ENCODE measurements at regions not wholly inside any gene's neighbourhood (a gene's known extent, or its start where the extent isn't known, plus 50 kb on each side); places are given as distances from the start of the nearest gene placed in this dataset.

DNA sequence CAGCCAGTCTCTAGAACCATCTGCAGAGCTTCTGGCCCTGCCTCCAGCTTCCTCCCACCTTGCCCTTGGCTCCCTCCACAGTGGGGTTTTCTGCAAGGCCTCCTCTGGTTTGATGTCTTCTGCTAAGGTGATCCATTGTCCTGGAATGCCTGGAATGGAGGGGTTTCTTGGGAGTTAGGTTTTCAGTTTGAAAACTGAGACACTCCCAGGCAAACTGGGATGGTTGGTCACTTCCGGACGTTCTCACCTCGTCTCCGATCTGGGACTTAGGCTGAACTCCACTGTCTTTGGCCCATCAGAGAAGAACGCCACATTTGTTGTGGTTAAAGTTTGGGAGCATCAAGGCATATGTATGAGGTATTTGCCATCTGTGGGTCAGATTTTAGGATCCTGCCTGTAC, 77.4 kb upstream of the KLHL25 start:
- H3K9me3 Mint-ChIP-seq = no peaks in the 10 kb centered on the region
- ChIA-PET CTCF (interaction anchor here (1.3 kb wide), 1 partner anchor 13 kb away, joined by 3 read pairs; no protein-coding TSS in a partner anchor), POLR2A (no interaction called here)

DNA sequence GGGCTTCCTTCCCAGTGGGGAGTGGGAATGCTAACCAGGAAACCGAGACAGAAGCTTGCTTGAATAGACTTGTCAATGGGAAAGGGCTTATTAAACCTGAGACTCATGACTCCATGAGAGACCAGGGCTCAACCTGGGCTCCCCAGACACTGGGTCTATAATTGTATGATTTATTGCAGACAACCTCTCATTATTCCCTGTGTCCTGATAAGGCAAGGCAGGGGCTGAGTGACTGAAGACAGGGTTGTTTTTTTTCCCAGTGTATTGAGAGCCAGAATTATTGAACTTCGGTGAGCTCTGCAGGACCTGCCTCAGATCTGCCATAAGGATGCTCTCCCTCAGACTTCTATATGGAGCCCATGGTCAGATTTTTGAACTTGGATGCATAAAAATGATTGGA, 79.5 kb upstream of the KLHL25 start:
- Mint-ChIP-seq H3K4me3 (no peak overlapping the region), H3K27me3 (peaks cover 19% of the 10 kb centered on the region), H3K27ac (no peak overlapping the region), H3K9me3 (no peaks in the 10 kb centered on the region), H3K36me3 (ENCODE audit: low read depth) (no peaks in the 10 kb centered on the region), H3K4me1 (no peaks in the 10 kb centered on the region)
- ChIA-PET CTCF (no interaction called here), POLR2A (no interaction called here)
- DNase-seq = no peak

More for the DNA sequence above, 77.4 kb upstream of the KLHL25 start:
- no peak overlapping the region for H3K27ac Mint-ChIP-seq
- no peak overlapping the region for H3K4me3 Mint-ChIP-seq
- no peaks in the 10 kb centered on the region for H3K36me3 Mint-ChIP-seq (ENCODE audit: low read depth)
- DNase-seq = no peak
- H3K27me3 Mint-ChIP-seq = peaks cover 13% of the 10 kb centered on the region
- H3K4me1 Mint-ChIP-seq = no peaks in the 10 kb centered on the region

DNA sequence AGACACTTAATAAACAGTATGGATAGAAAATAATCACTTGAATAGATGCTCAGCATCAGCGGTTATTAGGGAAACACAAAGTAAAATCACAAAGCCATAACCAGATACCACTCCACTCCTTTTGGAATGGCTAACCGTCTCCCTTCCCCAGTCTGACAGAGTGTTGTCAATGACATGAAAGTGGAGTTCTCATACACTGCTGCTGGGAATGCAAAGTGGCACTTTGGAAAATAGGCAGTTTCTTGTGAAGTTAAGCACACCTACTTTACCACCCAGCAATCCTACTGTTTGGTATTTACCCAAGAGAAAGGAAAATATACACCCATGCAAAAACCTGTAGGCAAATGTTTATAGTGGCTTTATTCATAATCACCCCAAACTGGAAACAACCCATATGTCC, 81.0 kb upstream of the KLHL25 start:
- peaks cover 21% of the 10 kb centered on the region for H3K27me3 Mint-ChIP-seq
- CTCF ChIA-PET = no interaction called here
- H3K9me3 Mint-ChIP-seq = no peaks in the 10 kb centered on the region
- H3K4me1 Mint-ChIP-seq = no peaks in the 10 kb centered on the region
- H3K27ac Mint-ChIP-seq = no peak overlapping the region
- H3K4me3 Mint-ChIP-seq = no peak overlapping the region
- no peaks in the 10 kb centered on the region for H3K36me3 Mint-ChIP-seq (ENCODE audit: low read depth)
- POLR2A ChIA-PET = no interaction called here
- DNase-seq = no peak

DNA sequence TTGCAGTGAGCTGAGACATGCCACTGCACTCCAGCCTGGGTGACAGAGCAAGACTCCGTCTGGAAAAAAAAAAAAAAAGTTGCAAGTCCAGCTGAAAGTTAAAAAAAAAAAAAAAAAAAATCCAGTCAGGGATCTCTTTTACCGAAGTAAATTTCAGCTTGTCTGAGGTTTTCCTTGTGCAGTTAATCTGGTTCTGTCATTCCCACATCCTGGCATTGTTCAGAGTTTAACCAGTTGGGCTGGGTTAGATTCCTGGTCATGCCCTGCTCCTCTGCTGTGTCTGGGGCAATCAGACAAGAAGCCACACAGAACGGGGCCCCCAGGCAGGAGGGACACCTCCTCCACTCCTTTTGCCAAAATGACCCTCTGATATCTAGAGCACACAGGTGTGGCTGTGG, 84.1 kb upstream of the KLHL25 start:
- ChIA-PET CTCF (no interaction called here), POLR2A (no interaction called here)
- no peak overlapping the region for H3K4me3 Mint-ChIP-seq

DNA sequence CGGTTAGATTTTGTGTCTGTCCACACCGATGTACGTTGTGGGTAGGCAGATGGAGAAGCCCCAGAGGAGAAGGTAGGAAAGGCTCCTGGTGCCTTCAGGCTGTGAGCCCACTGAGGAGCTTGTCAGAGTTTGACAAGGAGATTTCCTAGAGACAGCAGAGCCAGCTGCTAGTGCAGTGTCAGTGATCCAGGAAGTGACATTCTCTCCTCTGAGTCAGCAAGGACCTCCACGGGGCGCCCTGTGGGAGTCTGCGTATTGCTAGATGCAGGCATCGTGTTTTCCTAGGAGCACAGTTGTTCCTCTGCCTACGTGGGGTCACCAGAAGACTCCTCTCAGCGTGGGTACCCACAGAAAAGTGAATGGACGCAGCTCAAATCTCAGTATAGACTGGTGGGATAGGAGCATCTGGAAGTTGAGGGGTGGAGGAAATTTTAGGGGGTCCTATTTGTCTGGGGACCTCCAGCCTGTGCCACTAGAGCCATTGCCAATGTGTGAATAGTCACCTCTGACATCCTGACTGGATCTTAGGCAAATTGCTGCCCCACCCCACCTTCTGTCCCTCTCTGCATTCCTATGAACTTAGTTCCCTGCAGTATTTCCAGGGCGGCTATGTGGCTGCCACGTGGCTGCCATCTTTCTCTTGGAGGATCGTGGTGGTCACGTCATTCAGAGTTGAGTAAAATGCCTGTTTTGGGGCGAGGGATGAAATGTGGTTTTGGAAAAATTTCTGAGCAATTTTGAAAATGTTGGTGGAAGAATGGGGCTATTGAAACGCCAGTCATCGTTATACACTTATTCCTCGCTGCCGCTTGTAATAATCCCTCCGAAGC, 84.8 kb upstream of the KLHL25 start:
- no peak overlapping the region for H3K4me3 Mint-ChIP-seq
- H3K4me1 Mint-ChIP-seq = no peaks in the 10 kb centered on the region
- no peaks in the 10 kb centered on the region for H3K36me3 Mint-ChIP-seq (ENCODE audit: low read depth)
- peaks cover 23% of the 10 kb centered on the region for H3K27me3 Mint-ChIP-seq
- no peaks in the 10 kb centered on the region for H3K9me3 Mint-ChIP-seq
- ChIA-PET POLR2A (no interaction called here), CTCF (no interaction called here)
- H3K27ac Mint-ChIP-seq = no peak overlapping the region
- no peak for DNase-seq

More for the DNA sequence above, 84.1 kb upstream of the KLHL25 start:
- no peaks in the 10 kb centered on the region for H3K36me3 Mint-ChIP-seq (ENCODE audit: low read depth)
- no peaks in the 10 kb centered on the region for H3K9me3 Mint-ChIP-seq
- no peaks in the 10 kb centered on the region for H3K4me1 Mint-ChIP-seq
- no peak for DNase-seq
- H3K27me3 Mint-ChIP-seq = peaks cover 23% of the 10 kb centered on the region
- H3K27ac Mint-ChIP-seq = no peak overlapping the region

DNA sequence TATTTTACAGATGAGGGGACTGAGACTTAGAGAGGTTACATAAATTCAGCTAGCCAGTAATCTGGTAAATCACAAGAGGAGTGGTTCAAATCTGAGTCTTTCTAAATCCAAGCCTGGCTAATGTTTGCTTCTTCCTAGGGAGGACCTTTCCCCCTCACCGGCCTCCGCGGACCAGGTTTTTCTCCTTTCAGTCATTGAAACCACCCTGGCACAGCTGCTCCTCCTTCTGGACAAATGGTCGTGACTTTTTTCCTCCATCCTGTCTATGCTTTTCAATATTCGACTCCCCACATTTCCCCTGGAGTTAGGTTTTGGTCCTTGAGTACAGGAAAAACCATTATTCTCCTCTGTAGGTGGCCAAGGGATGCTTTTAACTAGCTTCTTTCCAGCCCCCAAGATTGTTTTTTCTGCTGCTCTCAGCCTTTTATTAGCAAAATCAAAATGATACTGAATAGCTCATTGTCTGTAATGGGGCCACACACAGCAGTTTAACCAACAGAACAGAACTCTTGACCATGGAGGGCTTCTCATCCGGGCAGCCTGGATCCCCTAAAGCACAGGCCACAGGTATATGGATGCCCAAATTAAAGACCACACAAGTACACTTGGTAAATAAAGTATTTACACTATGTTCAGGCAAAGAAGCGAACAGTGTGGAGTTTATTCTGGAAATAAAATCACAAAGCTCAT, 85.9 kb upstream of the KLHL25 start:
- Mint-ChIP-seq H3K27me3 (peaks cover 22% of the 10 kb centered on the region), H3K4me1 (no peaks in the 10 kb centered on the region), H3K9me3 (no peaks in the 10 kb centered on the region), H3K4me3 (no peak overlapping the region), H3K36me3 (ENCODE audit: low read depth) (no peaks in the 10 kb centered on the region), H3K27ac (no peak overlapping the region)
- CTCF ChIA-PET = no interaction called here
- DNase-seq = no peak
- POLR2A ChIA-PET = no interaction called here

DNA sequence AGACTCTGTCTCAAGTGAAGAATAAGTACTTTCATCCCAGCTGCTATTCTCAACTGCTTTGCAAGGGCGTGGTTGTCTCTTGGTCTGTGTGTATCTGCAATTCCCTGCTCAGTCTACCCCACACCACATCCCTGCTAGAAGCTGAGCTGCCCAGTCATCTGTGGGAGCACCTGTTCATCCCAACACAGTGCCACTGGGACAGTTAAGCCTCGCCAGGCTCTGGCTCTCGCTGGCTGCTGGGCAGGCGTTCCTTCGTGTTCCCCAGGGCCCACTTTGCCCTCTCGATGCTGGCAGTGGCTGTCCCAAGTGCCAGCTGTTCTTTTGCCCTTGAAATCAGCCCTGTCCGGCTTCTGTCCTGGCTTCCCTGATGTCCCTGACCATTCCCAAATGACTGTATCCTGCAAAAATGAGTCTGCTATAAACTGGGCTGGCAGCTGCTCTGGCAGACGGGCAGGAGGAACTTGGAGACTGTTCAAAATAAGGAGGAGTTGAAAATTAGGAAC, 91.6 kb upstream of the KLHL25 start:
- Mint-ChIP-seq H3K27ac (no peak overlapping the region), H3K36me3 (ENCODE audit: low read depth) (no peaks in the 10 kb centered on the region), H3K4me1 (no peaks in the 10 kb centered on the region), H3K27me3 (peaks cover 3% of the 10 kb centered on the region), H3K9me3 (no peaks in the 10 kb centered on the region), H3K4me3 (no peak overlapping the region)
- ChIA-PET POLR2A (no interaction called here), CTCF (interaction anchor here (1.1 kb wide), 1 partner anchor 32 kb away, joined by 3 read pairs; no protein-coding TSS in a partner anchor)
- DNase-seq = no peak

DNA sequence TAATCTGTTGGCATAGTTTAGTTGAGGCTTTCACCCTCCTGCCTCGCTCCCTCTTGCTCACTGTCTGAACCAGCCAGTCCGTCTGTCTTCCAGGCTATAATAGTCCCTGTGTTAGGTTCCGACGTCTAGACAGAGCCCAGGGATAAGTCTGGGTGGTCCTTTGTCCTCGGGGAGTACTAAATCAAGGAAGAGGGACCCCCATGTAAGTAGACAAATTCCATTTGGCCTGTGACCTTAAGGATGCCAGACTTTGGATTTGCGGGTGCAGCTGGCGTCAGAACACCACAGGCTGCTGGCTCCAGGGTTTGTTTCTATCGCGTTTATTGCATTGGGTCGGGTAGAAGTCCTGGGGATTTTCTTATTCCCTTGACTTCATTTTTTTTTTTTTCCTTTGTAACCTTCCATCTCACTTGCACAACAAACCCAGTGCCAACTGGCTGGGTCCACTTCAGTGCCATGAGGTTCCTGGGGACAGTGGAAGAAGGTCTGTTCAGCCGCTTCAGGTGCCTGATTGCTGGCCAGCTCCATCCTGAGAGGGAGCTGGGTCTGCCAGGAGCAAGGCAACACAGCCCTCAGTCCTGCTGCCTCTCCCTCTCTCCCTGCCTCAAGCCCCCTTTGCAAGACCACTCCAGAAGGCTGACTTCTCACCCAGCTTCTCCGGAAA, 95.4 kb upstream of the KLHL25 start:
- POLR2A ChIA-PET = no interaction called here
- CTCF ChIA-PET = no interaction called here
- Mint-ChIP-seq H3K4me1 (no peaks in the 10 kb centered on the region), H3K27me3 (peaks cover 6% of the 10 kb centered on the region), H3K9me3 (no peaks in the 10 kb centered on the region), H3K36me3 (ENCODE audit: low read depth) (no peaks in the 10 kb centered on the region), H3K27ac (no peak overlapping the region), H3K4me3 (no peak overlapping the region)
- DNase-seq = no peak

DNA sequence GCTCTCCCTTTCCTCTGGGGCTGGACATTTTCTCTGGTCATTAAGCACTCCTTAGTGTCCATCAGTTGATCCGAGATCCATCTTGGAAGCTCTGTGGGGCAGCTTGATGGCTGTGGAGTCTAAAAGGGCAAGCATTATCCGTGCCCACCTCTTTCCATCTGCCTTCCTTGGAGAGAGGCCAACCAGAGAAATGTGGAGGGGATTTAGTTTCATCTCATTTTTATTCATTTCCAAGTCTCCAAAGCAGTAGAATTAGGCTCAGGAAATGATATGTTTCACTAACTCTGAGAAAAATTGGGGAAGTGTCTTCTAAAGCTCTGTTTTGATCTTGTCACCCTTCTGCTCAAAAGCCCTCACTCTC, 95.9 kb upstream of the KLHL25 start:
- H3K4me3 Mint-ChIP-seq = no peak overlapping the region
- DNase-seq = no peak
- H3K27ac Mint-ChIP-seq = no peak overlapping the region
- peaks cover 6% of the 10 kb centered on the region for H3K27me3 Mint-ChIP-seq
- CTCF ChIA-PET = no interaction called here
- H3K36me3 Mint-ChIP-seq (ENCODE audit: low read depth) = no peaks in the 10 kb centered on the region
- H3K4me1 Mint-ChIP-seq = no peaks in the 10 kb centered on the region
- H3K9me3 Mint-ChIP-seq = no peaks in the 10 kb centered on the region
- POLR2A ChIA-PET = no interaction called here

DNA sequence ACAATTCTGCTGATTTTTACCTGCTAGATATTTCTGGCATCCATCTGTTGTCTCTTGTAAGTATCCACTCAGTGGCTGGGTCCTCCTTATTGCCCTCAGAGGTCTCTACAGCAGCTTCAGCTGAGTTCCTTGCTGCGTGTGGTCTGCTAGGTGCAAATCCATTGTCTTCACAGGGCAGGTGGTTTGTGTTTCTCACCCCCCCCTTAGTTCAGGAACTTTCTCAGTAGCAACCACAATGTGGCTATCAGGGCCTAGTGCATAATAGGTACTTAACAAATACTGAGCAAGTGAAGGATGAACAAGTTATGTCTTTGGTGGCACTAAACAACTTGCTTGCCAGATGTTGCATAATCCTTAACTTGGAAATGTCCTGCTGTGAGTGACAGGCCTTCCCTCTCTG, 96.7 kb upstream of the KLHL25 start:
- Mint-ChIP-seq H3K4me3 (no peak overlapping the region), H3K4me1 (no peaks in the 10 kb centered on the region), H3K9me3 (no peaks in the 10 kb centered on the region), H3K27ac (no peak overlapping the region), H3K36me3 (ENCODE audit: low read depth) (no peaks in the 10 kb centered on the region), H3K27me3 (peaks cover 8% of the 10 kb centered on the region)
- no peak for DNase-seq
- ChIA-PET CTCF (no interaction called here), POLR2A (no interaction called here)

DNA sequence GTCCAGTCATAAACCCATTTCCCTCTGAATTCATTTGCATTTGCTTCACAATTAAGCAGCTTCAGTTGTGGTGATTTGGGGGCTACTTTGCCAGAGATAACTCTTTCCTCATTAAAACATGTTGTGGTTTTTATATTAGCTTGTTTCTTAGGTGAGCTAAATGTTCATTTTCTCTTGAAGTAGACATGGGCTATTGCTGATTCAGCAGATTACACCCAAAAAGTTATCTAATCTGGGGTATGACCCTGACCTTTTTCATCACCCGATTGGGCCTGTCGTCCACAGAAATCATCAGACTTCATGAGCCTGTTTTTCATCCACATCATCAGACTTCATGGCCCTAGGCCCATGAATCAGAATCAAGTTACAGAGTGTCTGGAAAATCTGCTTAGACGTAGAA, 97.5 kb upstream of the KLHL25 start:
- ChIA-PET CTCF (no interaction called here), POLR2A (no interaction called here)
- H3K27me3 Mint-ChIP-seq = peaks cover 11% of the 10 kb centered on the region
- no peaks in the 10 kb centered on the region for H3K4me1 Mint-ChIP-seq
- no peak for DNase-seq
- H3K9me3 Mint-ChIP-seq = peaks cover under 1% of the 10 kb centered on the region
- H3K36me3 Mint-ChIP-seq (ENCODE audit: low read depth) = no peaks in the 10 kb centered on the region
- no peak overlapping the region for H3K4me3 Mint-ChIP-seq
- H3K27ac Mint-ChIP-seq = no peak overlapping the region

DNA sequence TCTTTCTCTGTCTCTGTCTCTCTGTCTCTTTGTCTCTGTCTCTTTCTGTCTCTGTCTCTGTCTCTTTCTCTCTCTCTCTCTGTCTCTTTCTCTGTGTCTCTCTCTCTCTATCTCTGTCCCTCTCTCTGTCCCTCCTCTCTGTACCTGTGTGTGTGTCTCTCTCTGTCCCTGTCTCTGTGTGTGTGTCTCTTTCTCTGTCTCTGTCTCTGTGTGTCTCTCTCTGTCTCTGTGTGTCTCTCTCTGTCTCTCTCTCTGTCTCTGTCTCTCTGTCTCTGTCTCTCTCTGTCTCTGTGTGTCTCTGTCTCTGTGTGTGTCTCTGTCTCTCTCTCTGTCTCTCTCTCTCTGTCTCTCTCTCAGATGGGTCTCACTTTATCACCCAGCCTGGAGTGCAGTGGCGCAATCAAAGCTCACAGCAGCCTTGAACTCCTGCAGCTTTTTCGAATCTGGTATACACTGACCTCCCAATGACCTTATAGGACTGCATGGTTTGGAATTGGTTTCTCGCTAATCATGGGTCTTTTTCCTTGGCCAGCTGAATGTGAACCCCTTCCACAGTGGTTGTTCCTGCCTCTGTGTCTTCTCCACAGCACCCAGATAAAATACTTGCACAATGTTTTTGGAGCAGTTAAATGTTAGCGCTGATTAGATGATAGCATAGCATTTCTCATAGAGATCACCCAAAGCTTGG, 102.6 kb upstream of the KLHL25 start:
- Mint-ChIP-seq H3K4me3 (no peak overlapping the region), H3K36me3 (ENCODE audit: low read depth) (no peaks in the 10 kb centered on the region), H3K4me1 (no peaks in the 10 kb centered on the region), H3K27ac (no peak overlapping the region), H3K9me3 (peaks cover 4% of the 10 kb centered on the region), H3K27me3 (peaks cover 18% of the 10 kb centered on the region)
- DNase-seq = no peak
- ChIA-PET CTCF (no interaction called here), POLR2A (no interaction called here)

Data from activated CD4-positive, alpha-beta memory T cell treated with anti-CD3 and anti-CD28 coated beads, Interleukin-2, amount 10 ng/mL, durations not matched to agents 7 days and 5 days (primary cell).